ENCODE measurements at regions not wholly inside any gene's neighbourhood (a gene's known extent, or its start where the extent isn't known, plus 50 kb on each side); places are given as distances from the start of the nearest gene placed in this dataset.

GRCh38 chr18:37962316-37962966 lies 396.8 kb upstream of the CELF4 start:
- Histone ChIP-seq H3K27me3 (ENCODE audit: control insufficient read depth, insufficient read depth, low read length) (no peaks in the 10 kb centered on the region), H3K36me3 (ENCODE audit: control insufficient read depth, insufficient read depth, low read length) (no peaks in the 10 kb centered on the region), H3K4me3 (ENCODE audit: low read depth, low read length) (no peak overlapping the region)
- no peak for TF ChIP-seq CTCF (IDR thresholded peaks at IDR 0.05; ENCODE audit: insufficient read depth, low read length, severe bottlenecking)
- DNase-seq (ENCODE audit: low read depth): no peak
- peak; percentile 36 for FAIRE-seq

GRCh38 chr18:37958499-37958898 lies 392.9 kb upstream of the CELF4 start:
- TF ChIP-seq CTCF (IDR thresholded peaks at IDR 0.05; ENCODE audit: insufficient read depth, low read length, severe bottlenecking): no peak
- no peak for FAIRE-seq
- no peak for DNase-seq (ENCODE audit: low read depth)
- Histone ChIP-seq H3K27me3 (ENCODE audit: control insufficient read depth, insufficient read depth, low read length) (no peaks in the 10 kb centered on the region), H3K4me3 (ENCODE audit: low read depth, low read length) (no peak overlapping the region), H3K36me3 (ENCODE audit: control insufficient read depth, insufficient read depth, low read length) (no peaks in the 10 kb centered on the region)

- FAIRE-seq (no peak), DNase-seq (ENCODE audit: low read depth) (no peak)
- no peak for TF ChIP-seq CTCF (IDR thresholded peaks at IDR 0.05; ENCODE audit: insufficient read depth, low read length, severe bottlenecking)
- Histone ChIP-seq H3K36me3 (ENCODE audit: control insufficient read depth, insufficient read depth, low read length) (no peaks in the 10 kb centered on the region), H3K27me3 (ENCODE audit: control insufficient read depth, insufficient read depth, low read length) (no peaks in the 10 kb centered on the region), H3K4me3 (ENCODE audit: low read depth, low read length) (no peak overlapping the region)
Observed at GRCh38 chr18:37956902-37957301, 391.3 kb upstream of the CELF4 start.

GRCh38 chr18:37956020-37956419 lies 390.4 kb upstream of the CELF4 start:
- DNase-seq (ENCODE audit: low read depth): no peak
- Histone ChIP-seq H3K36me3 (ENCODE audit: control insufficient read depth, insufficient read depth, low read length) (no peaks in the 10 kb centered on the region), H3K4me3 (ENCODE audit: low read depth, low read length) (no peak overlapping the region), H3K27me3 (ENCODE audit: control insufficient read depth, insufficient read depth, low read length) (no peaks in the 10 kb centered on the region)
- TF ChIP-seq CTCF (IDR thresholded peaks at IDR 0.05; ENCODE audit: insufficient read depth, low read length, severe bottlenecking): no peak
- no peak for FAIRE-seq

GRCh38 chr18:37955201-37955600 lies 389.6 kb upstream of the CELF4 start:
- TF ChIP-seq CTCF (IDR thresholded peaks at IDR 0.05; ENCODE audit: insufficient read depth, low read length, severe bottlenecking): no peak
- Histone ChIP-seq H3K27me3 (ENCODE audit: control insufficient read depth, insufficient read depth, low read length) (no peaks in the 10 kb centered on the region), H3K4me3 (ENCODE audit: low read depth, low read length) (no peak overlapping the region), H3K36me3 (ENCODE audit: control insufficient read depth, insufficient read depth, low read length) (no peaks in the 10 kb centered on the region)
- DNase-seq (ENCODE audit: low read depth): no peak
- no peak for FAIRE-seq

GRCh38 chr18:37953876-37954275 lies 388.3 kb upstream of the CELF4 start:
- no peak for TF ChIP-seq CTCF (IDR thresholded peaks at IDR 0.05; ENCODE audit: insufficient read depth, low read length, severe bottlenecking)
- H3K36me3 ChIP-seq (ENCODE audit: control insufficient read depth, insufficient read depth, low read length): no peaks in the 10 kb centered on the region
- FAIRE-seq: no peak
- H3K27me3 ChIP-seq (ENCODE audit: control insufficient read depth, insufficient read depth, low read length): no peaks in the 10 kb centered on the region
- no peak overlapping the region for H3K4me3 ChIP-seq (ENCODE audit: low read depth, low read length)
- DNase-seq (ENCODE audit: low read depth): no peak

Data from bronchial epithelial cell (primary cell).